Activated T-cell treated with anti-CD3 and anti-CD28 coated beads for 48 hours (primary cell): ENCODE measurements at regions not wholly inside any gene's neighbourhood (a gene's known extent, or its start where the extent isn't known, plus 50 kb on each side); places are given as distances from the start of the nearest gene placed in this dataset.

ENCODE experiments used
- DNase-seq: peaks from one replicate; pipeline ENCODE4 v3.0.0-alpha.2; 2020; ENCODE audit warnings: low read depth

- DNase-seq = no peak
Measured at GRCh38 chr18:72086421-72086820, 457.7 kb downstream of the CBLN2 start.

- DNase-seq = no peak
Measured at GRCh38 chr18:72075040-72075439, 469.1 kb downstream of the CBLN2 start.

GRCh38 chr18:72063001-72063400 is 481.1 kb downstream of the CBLN2 start:
- no peak for DNase-seq

- no peak for DNase-seq
Measured at GRCh38 chr18:72058851-72059250, 485.3 kb downstream of the CBLN2 start.

GRCh38 chr18:72056171-72056570 is 488.0 kb downstream of the CBLN2 start:
- no peak for DNase-seq

- DNase-seq = no peak
Measured at GRCh38 chr18:72041313-72042032, 502.7 kb downstream of the CBLN2 start.

GRCh38 chr18:72013427-72013850 is 530.7 kb downstream of the CBLN2 start:
- DNase-seq = no peak

GRCh38 chr18:71998547-71999097 is 545.5 kb downstream of the CBLN2 start:
- DNase-seq = no peak

GRCh38 chr18:71995904-71996465 is 548.2 kb downstream of the CBLN2 start:
- DNase-seq = no peak

- DNase-seq = no peak
Measured at GRCh38 chr18:71994273-71994672, 549.9 kb downstream of the CBLN2 start.

GRCh38 chr18:71989616-71990015 is 554.5 kb downstream of the CBLN2 start:
- no peak for DNase-seq

- DNase-seq = no peak
Measured at GRCh38 chr18:71986351-71987050, 557.6 kb downstream of the CBLN2 start.

GRCh38 chr18:71976744-71977143 is 567.4 kb downstream of the CBLN2 start:
- no peak for DNase-seq

- no peak for DNase-seq
Measured at GRCh38 chr18:71966791-71967190, 577.4 kb downstream of the CBLN2 start.

GRCh38 chr18:71958605-71959004 is 585.5 kb downstream of the CBLN2 start:
- DNase-seq = no peak

GRCh38 chr18:71951001-71951400 is 593.1 kb downstream of the CBLN2 start:
- DNase-seq = no peak

GRCh38 chr18:71942433-71942832 is 601.7 kb downstream of the CBLN2 start:
- no peak for DNase-seq

- DNase-seq = no peak
Measured at GRCh38 chr18:71939483-71939882, 604.7 kb downstream of the CBLN2 start.

GRCh38 chr18:71936744-71937143 is 607.4 kb downstream of the CBLN2 start:
- no peak for DNase-seq

- DNase-seq = no peak
Measured at GRCh38 chr18:71919211-71919610, 624.9 kb downstream of the CBLN2 start.

- no peak for DNase-seq
Measured at GRCh38 chr18:71913641-71914040, 630.5 kb downstream of the CBLN2 start.

GRCh38 chr18:71902482-71902881 is 641.7 kb downstream of the CBLN2 start:
- DNase-seq = no peak
